Coronary artery (tissue), 2 donors: ENCODE measurements at regions not wholly inside any gene's neighbourhood (a gene's known extent, or its start where the extent isn't known, plus 50 kb on each side); places are given as distances from the start of the nearest gene placed in this dataset.
A peak's percentile ranks its signal among the peaks of the same experiment; 100 is the strongest.

Source experiments
- DNase-seq: peaks from one replicate; pipeline ENCODE4 v3.0.0-alpha.2; 2017; ENCODE audit warnings: low spot score
- H3K27ac ChIP-seq, 2 donors: fragments of 200-600 bp; sonication (generic); one replicate each; pipeline ENCODE4 v1.5.1; 2016 to 2019
- H3K4me3 ChIP-seq: fragments of 200-600 bp; sonication (generic); 2 replicates; pipeline ENCODE4 v1.5.1; 2016; ENCODE audit warnings: mild to moderate bottlenecking, moderate library complexity
- TF ChIP-seq, protein P1 (sequence below): fragments of 200-600 bp; sonication (generic); IDR thresholded peaks from one replicate; pipeline ENCODE4 v1.5.1; 2019; ENCODE audit warnings: antibody characterized with exemption

DNA sequence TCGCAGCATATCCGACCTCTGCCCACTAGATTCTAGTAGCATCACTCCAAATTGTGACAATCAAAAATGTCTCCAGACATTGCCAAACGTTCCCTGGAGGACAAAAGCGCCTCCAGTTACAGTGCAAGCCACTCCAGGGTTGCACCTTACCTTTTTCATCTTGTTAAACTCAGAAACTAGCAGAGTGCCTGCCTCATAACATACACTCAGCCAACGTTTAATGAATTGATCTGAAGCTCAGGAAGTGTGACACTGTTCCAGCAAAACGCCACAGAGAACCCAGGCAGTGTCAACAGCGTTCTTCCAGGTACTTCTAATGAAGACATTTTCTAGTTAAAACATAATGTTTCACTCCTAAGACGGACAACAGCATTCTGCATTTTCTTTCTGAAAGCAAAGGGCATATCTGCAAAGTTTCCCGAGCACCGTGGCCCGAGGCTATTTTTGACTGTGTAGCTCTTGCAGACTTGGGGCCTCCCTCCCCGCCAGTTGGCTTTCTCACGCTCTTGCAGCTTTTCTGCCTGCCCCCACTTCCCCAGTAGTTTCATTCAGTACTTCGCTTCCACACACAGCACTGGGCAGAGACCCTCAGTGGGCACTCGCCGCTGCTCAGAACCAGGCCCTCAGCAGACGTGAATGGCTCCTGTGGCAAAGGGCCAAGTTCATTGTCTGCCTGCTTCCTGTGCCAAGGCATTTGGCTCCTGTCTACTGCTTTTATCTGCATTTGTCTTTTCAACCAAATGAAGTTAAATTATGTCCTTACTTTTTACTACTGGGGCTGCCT lies 133.4 kb upstream of the TTC29 start:
- TF ChIP-seq, protein P1, sequence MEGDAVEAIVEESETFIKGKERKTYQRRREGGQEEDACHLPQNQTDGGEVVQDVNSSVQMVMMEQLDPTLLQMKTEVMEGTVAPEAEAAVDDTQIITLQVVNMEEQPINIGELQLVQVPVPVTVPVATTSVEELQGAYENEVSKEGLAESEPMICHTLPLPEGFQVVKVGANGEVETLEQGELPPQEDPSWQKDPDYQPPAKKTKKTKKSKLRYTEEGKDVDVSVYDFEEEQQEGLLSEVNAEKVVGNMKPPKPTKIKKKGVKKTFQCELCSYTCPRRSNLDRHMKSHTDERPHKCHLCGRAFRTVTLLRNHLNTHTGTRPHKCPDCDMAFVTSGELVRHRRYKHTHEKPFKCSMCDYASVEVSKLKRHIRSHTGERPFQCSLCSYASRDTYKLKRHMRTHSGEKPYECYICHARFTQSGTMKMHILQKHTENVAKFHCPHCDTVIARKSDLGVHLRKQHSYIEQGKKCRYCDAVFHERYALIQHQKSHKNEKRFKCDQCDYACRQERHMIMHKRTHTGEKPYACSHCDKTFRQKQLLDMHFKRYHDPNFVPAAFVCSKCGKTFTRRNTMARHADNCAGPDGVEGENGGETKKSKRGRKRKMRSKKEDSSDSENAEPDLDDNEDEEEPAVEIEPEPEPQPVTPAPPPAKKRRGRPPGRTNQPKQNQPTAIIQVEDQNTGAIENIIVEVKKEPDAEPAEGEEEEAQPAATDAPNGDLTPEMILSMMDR, result no peak
- no peak for DNase-seq
- Histone ChIP-seq H3K27ac (peak overlapping the region in 1 of 2 donors; percentile 49), H3K4me3 (peak overlapping the region; percentile 56)

DNA sequence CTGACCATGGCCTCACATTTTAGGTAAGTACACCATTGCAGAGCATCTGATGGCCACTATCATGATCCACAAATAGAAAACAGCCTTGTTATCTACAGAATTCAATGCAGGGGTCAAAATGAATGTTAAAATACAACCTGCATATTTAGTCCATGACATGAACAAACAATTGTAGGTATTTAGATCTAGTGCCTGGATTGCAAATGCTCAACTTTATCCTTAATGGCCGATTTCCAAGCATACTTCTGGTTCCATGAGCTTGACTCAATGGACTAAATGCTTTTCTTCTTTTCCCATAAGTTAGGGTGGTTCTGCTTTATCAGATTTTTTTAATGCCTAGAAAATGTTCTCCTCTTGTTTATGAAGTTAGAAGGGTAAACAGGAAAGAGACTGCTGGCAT lies 139.2 kb upstream of the TTC29 start:
- H3K4me3 ChIP-seq, result no peak overlapping the region
- TF ChIP-seq, protein P1, result no peak
- no peak for DNase-seq
- H3K27ac ChIP-seq, result no peak overlapping the region

DNA sequence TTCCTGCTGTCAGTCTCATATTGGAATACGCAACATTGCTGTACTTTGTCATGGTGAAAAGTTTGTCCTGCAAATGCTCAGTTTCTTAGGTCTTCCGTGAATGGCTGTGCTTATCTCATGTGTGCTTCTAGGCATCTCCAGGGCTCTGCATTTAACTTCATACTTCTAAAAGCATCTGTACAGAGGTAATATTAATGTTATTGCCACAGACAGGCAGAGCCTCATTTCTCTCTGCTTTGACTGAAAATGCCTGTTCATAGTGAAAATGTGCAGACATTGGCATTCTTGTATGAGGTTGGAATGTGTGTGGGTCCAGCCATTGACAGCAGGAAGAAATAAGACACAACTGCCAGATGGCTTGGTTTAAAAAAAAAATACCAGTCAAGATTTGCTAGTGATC lies 140.1 kb upstream of the TTC29 start:
- TF ChIP-seq, protein P1, result no peak
- DNase-seq, result no peak
- Histone ChIP-seq H3K4me3 (no peak overlapping the region), H3K27ac (no peak overlapping the region)

DNA sequence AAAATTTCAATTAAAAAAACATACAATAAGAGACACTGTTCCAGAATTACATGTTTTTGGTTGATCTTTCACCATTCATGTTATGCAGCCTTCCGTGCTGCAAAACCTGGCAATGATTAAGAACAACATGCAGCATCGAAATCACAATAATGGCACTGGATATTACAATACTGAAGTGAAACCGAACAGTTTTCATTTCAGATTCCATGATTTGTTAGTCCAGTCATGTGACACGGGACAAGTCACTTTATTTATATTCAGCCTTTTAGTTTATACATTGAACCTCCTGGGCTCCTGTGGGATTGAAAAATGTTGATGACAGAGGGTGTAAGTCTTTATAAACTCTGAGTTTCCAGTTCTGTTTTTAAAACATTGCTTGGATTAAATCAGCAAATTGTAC lies 142.5 kb upstream of the TTC29 start:
- Histone ChIP-seq H3K27ac (no peak overlapping the region), H3K4me3 (peak overlapping the region; percentile 28)
- DNase-seq, result no peak
- TF ChIP-seq, protein P1, result no peak

DNA sequence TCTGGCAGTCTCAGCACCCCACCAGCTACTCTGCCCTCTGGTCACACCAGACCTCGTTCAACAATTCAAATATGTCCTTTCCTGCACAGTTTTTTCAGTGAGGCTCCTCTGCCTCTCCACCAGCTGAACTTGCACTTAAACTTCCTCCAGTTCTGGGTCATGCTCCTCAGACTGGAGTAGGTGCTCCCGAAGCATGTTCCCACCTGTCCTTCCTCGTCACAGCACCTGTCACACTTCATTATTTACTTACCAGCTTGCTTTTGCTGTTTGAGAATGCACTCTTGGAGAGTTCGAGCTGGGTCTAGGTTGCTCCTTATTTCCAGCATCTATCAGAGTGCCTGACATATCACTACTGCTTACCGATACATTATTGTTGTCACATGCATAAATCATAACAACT lies 144.8 kb upstream of the TTC29 start:
- no peak overlapping the region for H3K27ac ChIP-seq
- TF ChIP-seq, protein P1, result no peak
- H3K4me3 ChIP-seq, result no peak overlapping the region
- no peak for DNase-seq

DNA sequence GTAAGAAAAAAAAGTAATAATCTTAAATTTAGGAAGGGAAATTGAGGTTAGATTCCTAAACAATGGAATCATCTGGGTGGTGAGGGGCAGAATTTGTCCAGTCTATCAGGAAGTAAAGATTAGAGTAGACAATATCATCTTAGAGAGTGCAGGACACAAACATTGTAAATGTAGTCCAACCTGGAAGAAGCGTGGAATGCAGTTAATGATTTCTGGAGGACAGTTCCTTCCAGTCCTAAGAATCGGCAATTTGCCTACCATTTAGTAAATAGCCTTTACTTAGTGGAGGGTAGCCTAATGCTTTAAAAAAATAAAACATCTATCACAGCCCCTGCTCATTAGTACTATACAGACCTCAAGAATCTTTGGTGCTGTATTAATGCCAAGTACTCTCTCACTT lies 147.5 kb upstream of the TTC29 start:
- Histone ChIP-seq H3K4me3 (no peak overlapping the region), H3K27ac (no peak overlapping the region)
- TF ChIP-seq, protein P1, result no peak
- DNase-seq, result no peak

DNA sequence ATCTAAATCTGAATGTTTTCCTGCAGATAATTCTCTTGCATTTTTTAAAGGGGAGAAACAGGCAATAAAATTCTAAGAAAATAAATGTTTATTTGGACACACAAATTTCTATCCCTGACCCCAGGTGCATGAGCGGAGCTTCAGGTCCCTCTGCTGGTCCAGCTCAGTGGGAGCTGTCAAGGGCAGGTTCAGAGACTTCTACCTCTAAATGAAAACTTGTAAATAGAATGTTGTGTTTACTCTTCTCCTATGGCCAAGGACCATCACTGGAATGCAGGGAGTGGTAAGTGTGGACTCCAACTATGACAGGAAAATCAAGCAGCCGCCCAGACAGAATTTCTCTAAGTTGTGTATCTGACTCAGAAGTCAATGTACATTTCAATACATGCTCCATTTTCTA lies 148.6 kb upstream of the TTC29 start:
- no peak overlapping the region for H3K4me3 ChIP-seq
- TF ChIP-seq, protein P1, result no peak
- DNase-seq, result no peak
- H3K27ac ChIP-seq, result no peak overlapping the region
